SU-DHL-6 (cell line): ENCODE measurements at regions not wholly inside any gene's neighbourhood (a gene's known extent, or its start where the extent isn't known, plus 50 kb on each side); places are given as distances from the start of the nearest gene placed in this dataset.
A peak's percentile ranks its signal among the peaks of the same experiment; 100 is the strongest.

ENCODE experiments used
- H2AFZ ChIP-seq: fragments of 200-600 bp; sonication (generic); 2 replicates; pipeline ENCODE4 v1.6.1; 2014; ENCODE audit warnings: low read depth, mild to moderate bottlenecking, moderate library complexity, mixed read lengths, antibody characterized with exemption, low read length; ENCODE audit not compliant: severe bottlenecking
- H3F3A ChIP-seq: fragments of 200-600 bp; shearing (Covaris generic); 2 replicates; pipeline ENCODE4 v1.6.0; 2016; ENCODE audit warnings: antibody characterized with exemption, mild to moderate bottlenecking; ENCODE audit not compliant: insufficient read depth
- H3K27ac ChIP-seq: fragments of 200-600 bp; sonication (generic); 2 replicates; pipeline ENCODE4 v1.5.1; 2016; ENCODE audit warnings: low read depth, mild to moderate bottlenecking, low read length, moderate library complexity, mixed read lengths
- H3K27me3 ChIP-seq: fragments of 200-600 bp; sonication (generic), shearing (Covaris generic); 2 replicates; pipeline ENCODE4 v1.6.0; 2014; ENCODE audit warnings: mild to moderate bottlenecking, low read length
- H3K36me3 ChIP-seq: fragments of 200-600 bp; sonication (generic); 2 replicates; pipeline ENCODE4 v1.6.1; 2014; ENCODE audit warnings: mild to moderate bottlenecking, low read length, mixed read lengths
- H3K4me2 ChIP-seq: fragments of 300-600, 200-600 bp; shearing (Covaris generic), sonication (generic); 2 replicates; pipeline ENCODE4 v1.6.0; 2014; ENCODE audit warnings: low read length, low read depth, mild to moderate bottlenecking; ENCODE audit not compliant: poor library complexity, severe bottlenecking
- H3K4me3 ChIP-seq: fragments of 200-600 bp; sonication (generic); 2 replicates; pipeline ENCODE4 v1.5.1; 2014; ENCODE audit warnings: antibody characterized with exemption, low read length, mild to moderate bottlenecking, mixed read lengths; ENCODE audit not compliant: insufficient read depth, poor library complexity, severe bottlenecking
- H3K79me2 ChIP-seq: fragments of 200-600 bp; sonication (generic); 2 replicates; pipeline ENCODE4 v1.6.1; 2014; ENCODE audit warnings: mild to moderate bottlenecking, low read length, moderate library complexity; ENCODE audit not compliant: insufficient read depth
- H3K9ac ChIP-seq: fragments of 200-600 bp; sonication (generic); 2 replicates; pipeline ENCODE4 v1.7.0; 2014; ENCODE audit warnings: mild to moderate bottlenecking, low read length
- H3K9me2 ChIP-seq: fragments of 200-600 bp; sonication (generic); replicated peaks from 2 replicates; pipeline ENCODE4 v1.6.1; 2014; ENCODE audit warnings: low read length; ENCODE audit not compliant: insufficient read depth
- H3K9me3 ChIP-seq: fragments of 200-600 bp; sonication (generic); 2 replicates; pipeline ENCODE4 v1.6.1; 2014; ENCODE audit warnings: low read length, mixed read lengths; ENCODE audit not compliant: insufficient read depth
- H4K20me1 ChIP-seq: fragments of 200-600 bp; sonication (generic); 2 replicates; pipeline ENCODE4 v1.6.1; 2014; ENCODE audit warnings: low read depth, mild to moderate bottlenecking, antibody characterized with exemption, low read length, moderate library complexity, mixed read lengths
- EZH2phosphoT487 ChIP-seq: fragments of 200-600 bp; sonication (generic), shearing (Covaris generic); conservative IDR thresholded peaks from 2 replicates; pipeline ENCODE4 v1.6.1; 2018; ENCODE audit warnings: mild to moderate bottlenecking, antibody characterized with exemption, low read length, moderate library complexity, mixed read lengths
- TF ChIP-seq, protein P1 (sequence below): fragments of 200-600 bp; sonication (generic); IDR thresholded peaks from one replicate; pipeline ENCODE4 v1.5.1; 2017; ENCODE audit warnings: antibody characterized with exemption, mild to moderate bottlenecking, low read length, moderate library complexity; ENCODE audit not compliant: insufficient read depth, poor library complexity, severe bottlenecking

DNA sequence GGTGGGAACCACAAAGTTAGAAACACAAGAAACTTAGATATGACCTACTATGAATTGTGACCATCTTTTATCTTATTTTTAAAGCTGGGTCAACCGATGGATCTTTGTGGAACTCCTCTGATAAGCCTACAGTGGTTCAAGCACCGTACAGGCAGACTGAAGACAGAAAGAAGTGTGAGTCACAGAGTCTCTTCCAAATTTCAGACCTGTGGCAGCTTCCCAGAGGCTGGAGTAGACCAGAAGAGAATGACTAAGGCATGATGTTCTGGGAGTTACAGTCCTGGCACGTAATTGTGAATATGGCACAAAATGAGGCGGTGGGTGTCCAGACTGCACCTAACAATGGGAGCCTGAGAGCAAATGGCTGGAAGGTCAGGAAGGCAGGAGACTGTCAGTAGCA, 70.0 kb downstream of the LMO4 start:
- Histone ChIP-seq H3K4me2 (peak overlapping the region; percentile 95), H3K9me2 (no peaks in the 10 kb centered on the region), H3K4me3 (no peak overlapping the region), H3K9ac (peak overlapping the region; percentile 65), H2AFZ (no peak overlapping the region), H3K36me3 (no peaks in the 10 kb centered on the region), H3K27ac (peak overlapping the region; percentile 99), H4K20me1 (no peaks in the 10 kb centered on the region), H3F3A (peaks cover 75% of the 10 kb centered on the region), H3K9me3 (no peaks in the 10 kb centered on the region), H3K79me2 (peaks cover 9% of the 10 kb centered on the region; the same call in 1 of the 2 replicates), H3K27me3 (no peaks in the 10 kb centered on the region)
- TF ChIP-seq, protein P1, sequence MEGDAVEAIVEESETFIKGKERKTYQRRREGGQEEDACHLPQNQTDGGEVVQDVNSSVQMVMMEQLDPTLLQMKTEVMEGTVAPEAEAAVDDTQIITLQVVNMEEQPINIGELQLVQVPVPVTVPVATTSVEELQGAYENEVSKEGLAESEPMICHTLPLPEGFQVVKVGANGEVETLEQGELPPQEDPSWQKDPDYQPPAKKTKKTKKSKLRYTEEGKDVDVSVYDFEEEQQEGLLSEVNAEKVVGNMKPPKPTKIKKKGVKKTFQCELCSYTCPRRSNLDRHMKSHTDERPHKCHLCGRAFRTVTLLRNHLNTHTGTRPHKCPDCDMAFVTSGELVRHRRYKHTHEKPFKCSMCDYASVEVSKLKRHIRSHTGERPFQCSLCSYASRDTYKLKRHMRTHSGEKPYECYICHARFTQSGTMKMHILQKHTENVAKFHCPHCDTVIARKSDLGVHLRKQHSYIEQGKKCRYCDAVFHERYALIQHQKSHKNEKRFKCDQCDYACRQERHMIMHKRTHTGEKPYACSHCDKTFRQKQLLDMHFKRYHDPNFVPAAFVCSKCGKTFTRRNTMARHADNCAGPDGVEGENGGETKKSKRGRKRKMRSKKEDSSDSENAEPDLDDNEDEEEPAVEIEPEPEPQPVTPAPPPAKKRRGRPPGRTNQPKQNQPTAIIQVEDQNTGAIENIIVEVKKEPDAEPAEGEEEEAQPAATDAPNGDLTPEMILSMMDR = no peak
- TF ChIP-seq EZH2phosphoT487 = no peak

- H3K9me2 ChIP-seq = no peaks in the 10 kb centered on the region
- H3K27me3 ChIP-seq = no peaks in the 10 kb centered on the region
- no peaks in the 10 kb centered on the region for H3K9me3 ChIP-seq
- no peaks in the 10 kb centered on the region for H4K20me1 ChIP-seq
- H2AFZ ChIP-seq = no peak overlapping the region
- TF ChIP-seq, protein P1 = no peak
- TF ChIP-seq EZH2phosphoT487 = no peak
- H3K79me2 ChIP-seq = peaks cover 11% of the 10 kb centered on the region; the same call in 1 of the 2 replicates
- H3F3A ChIP-seq = peaks cover 75% of the 10 kb centered on the region
- H3K9ac ChIP-seq = peak overlapping the region; percentile 65
- peak overlapping the region; percentile 99 for H3K27ac ChIP-seq
- no peaks in the 10 kb centered on the region for H3K36me3 ChIP-seq
- H3K4me2 ChIP-seq = peak overlapping the region; percentile 95
- H3K4me3 ChIP-seq = peak overlapping the region; percentile 1
Measured at GRCh38 chr1:87399264-87399663, 70.6 kb downstream of the LMO4 start.

- H3K27me3 ChIP-seq = no peaks in the 10 kb centered on the region
- no peaks in the 10 kb centered on the region for H4K20me1 ChIP-seq
- no peaks in the 10 kb centered on the region for H3K9me3 ChIP-seq
- H3K9ac ChIP-seq = peak overlapping the region; percentile 65
- no peak overlapping the region for H2AFZ ChIP-seq
- H3K4me3 ChIP-seq = peak overlapping the region; percentile 1
- no peaks in the 10 kb centered on the region for H3K36me3 ChIP-seq
- H3K9me2 ChIP-seq = no peaks in the 10 kb centered on the region
- peak overlapping the region; percentile 99 for H3K27ac ChIP-seq
- H3F3A ChIP-seq = peaks cover 75% of the 10 kb centered on the region
- TF ChIP-seq, protein P1 = no peak
- no peak for TF ChIP-seq EZH2phosphoT487
- peaks cover 11% of the 10 kb centered on the region; the same call in 1 of the 2 replicates for H3K79me2 ChIP-seq
- H3K4me2 ChIP-seq = peak overlapping the region; percentile 95
Measured at GRCh38 chr1:87399701-87400100, 71.0 kb downstream of the LMO4 start.
